GM12878 (cell line): ENCODE measurements at regions not wholly inside any gene's neighbourhood (a gene's known extent, or its start where the extent isn't known, plus 50 kb on each side); places are given as distances from the start of the nearest gene placed in this dataset.

Experiments used
- ATAC-seq: fragments of 200-7000 bp; cut with Tn5 transposase; 3 replicates; pipeline ENCODE4 v1.9.1; 2020; ENCODE audit warnings: mild to moderate bottlenecking, moderate library complexity
- BruUV-seq: library from RNA; stranded (reverse); fragments of 400-500 nt; replicated peaks from 2 replicates; lab custom pipeline; 2021; lab: Mats Ljungman, UMichigan
- CTCF ChIA-PET: fragments of 300-600 bp; sonication (Branson Sonifier 250); formaldehyde crosslinking; extraction: SDS; loops from one replicate; lab custom pipeline; 2021; ENCODE audit warnings: inconsistent platforms; lab: Yijun Ruan, JAX
- POLR2A ChIA-PET: fragments of 350-600 bp; formaldehyde crosslinking; extraction: SDS; loops from one replicate; lab custom pipeline; 2021; ENCODE audit warnings: inconsistent platforms; lab: Charles Lee
- RAD21 ChIA-PET: fragments of 300-600 bp; sonication (Branson Sonifier 250); formaldehyde crosslinking; loops from one replicate; lab custom pipeline; 2023; ENCODE audit warnings: antibody characterized with exemption; ENCODE audit not compliant: unreplicated experiment; lab: Charles Lee
- SMC1A ChIA-PET: fragments of 300-600 bp; sonication (Branson Sonifier 250); formaldehyde crosslinking; loops from one replicate; lab custom pipeline; 2023; ENCODE audit not compliant: unreplicated experiment, uncharacterized antibody; lab: Charles Lee
- DNase-seq: peaks from one replicate; pipeline ENCODE4 v3.0.0-alpha.2; 2011; ENCODE audit warnings: low read depth, low spot score
- FAIRE-seq: peaks from 3 replicates; lab custom pipeline; 2011; peaks lifted over from hg19 to GRCh38; lab: Jason Lieb, UNC
- H2AFZ ChIP-seq: 2 replicates; pipeline ENCODE4 v1.6.0; 2011; ENCODE audit warnings: low read depth, low read length, control low read depth; ENCODE audit not compliant: control insufficient read depth
- H3K27ac ChIP-seq: 2 replicates; pipeline ENCODE4 v1.5.1; 2011; ENCODE audit warnings: control low read depth; ENCODE audit not compliant: control insufficient read depth, insufficient read depth
- H3K27me3 ChIP-seq, 2 experiments: replicated peaks in 1 of 2; 2 replicates each; pipeline versions ENCODE4 v1.6.0 to v1.6.1; 2011; ENCODE audit warnings: low read length in 1 of 2; ENCODE audit not compliant: control insufficient read depth in 2 of 2, insufficient read depth in 2 of 2
- H3K36me3 ChIP-seq, 2 experiments: 2 replicates each; pipeline ENCODE4 v1.5.1; 2011; ENCODE audit warnings: low read length in 1 of 2; ENCODE audit not compliant: control insufficient read depth in 2 of 2, insufficient read depth in 2 of 2
- H3K4me1 ChIP-seq: 2 replicates; pipeline ENCODE4 v1.6.1; 2011; ENCODE audit warnings: mild to moderate bottlenecking, low read length, moderate library complexity, mixed read lengths; ENCODE audit not compliant: control insufficient read depth, insufficient read depth
- H3K4me2 ChIP-seq: 2 replicates; pipeline ENCODE4 v1.6.0; 2011; ENCODE audit warnings: control low read depth; ENCODE audit not compliant: control insufficient read depth, insufficient read depth
- H3K4me3 ChIP-seq: fragments of 200-600 bp; sonication (generic); 2 replicates; pipeline ENCODE4 v1.5.1; 2016
- H3K79me2 ChIP-seq: 2 replicates; pipeline ENCODE4 v1.6.0; 2011; ENCODE audit warnings: low read length; ENCODE audit not compliant: control insufficient read depth, insufficient read depth
- H3K9ac ChIP-seq: 2 replicates; pipeline ENCODE4 v1.8.0; 2011; ENCODE audit warnings: low read length, control low read depth, mixed read lengths; ENCODE audit not compliant: control insufficient read depth, insufficient read depth
- H3K9me3 ChIP-seq: replicated peaks from 3 replicates; pipeline ENCODE4 v1.5.1; 2011; ENCODE audit warnings: mild to moderate bottlenecking, low read length; ENCODE audit not compliant: control insufficient read depth, insufficient read depth
- H4K20me1 ChIP-seq: 2 replicates; pipeline ENCODE4 v1.6.0; 2011; ENCODE audit not compliant: control insufficient read depth, insufficient read depth
- BACH1 ChIP-seq: fragments of 450-650 bp; IDR thresholded peaks from 2 replicates; pipeline ENCODE4 v1.6.1; 2017; ENCODE audit warnings: mild to moderate bottlenecking, borderline replicate concordance
- CEBPZ ChIP-seq: fragments of 150-350 bp; IDR thresholded peaks from 2 replicates; pipeline ENCODE4 v1.6.1; 2016; ENCODE audit warnings: low read depth, low read length
- JUND ChIP-seq: IDR thresholded peaks from 2 replicates; pipeline ENCODE4 v1.6.1; 2012; ENCODE audit warnings: low read depth, mild to moderate bottlenecking, low read length, improper control_type of control experiment, moderate library complexity
- KLF5 ChIP-seq: fragments of 450-650 bp; IDR thresholded peaks from 2 replicates; pipeline ENCODE4 v1.6.1; 2014; ENCODE audit warnings: mild to moderate bottlenecking; ENCODE audit not compliant: partially characterized antibody
- NR2C1 ChIP-seq: fragments of 450-650 bp; IDR thresholded peaks from 2 replicates; pipeline ENCODE4 v1.6.1; 2017; ENCODE audit warnings: antibody characterized with exemption, mild to moderate bottlenecking, moderate library complexity
- SPI1 ChIP-seq: IDR thresholded peaks from 2 replicates; pipeline ENCODE4 v1.6.1; 2011; ENCODE audit warnings: low read depth, mild to moderate bottlenecking, low read length, moderate library complexity, borderline replicate concordance; ENCODE audit not compliant: insufficient read depth
- SUZ12 ChIP-seq: fragments of 200-600 bp; sonication (generic); IDR thresholded peaks from one replicate; pipeline ENCODE4 v1.6.1; 2018; ENCODE audit warnings: antibody characterized with exemption, mild to moderate bottlenecking; ENCODE audit not compliant: unreplicated experiment
- TCF7 ChIP-seq: IDR thresholded peaks from 2 replicates; pipeline ENCODE4 v1.6.1; 2014; ENCODE audit warnings: antibody characterized with exemption, borderline replicate concordance
- ZBED1 ChIP-seq: IDR thresholded peaks from 2 replicates; pipeline ENCODE4 v1.6.1; 2016; ENCODE audit warnings: borderline replicate concordance
- WGBS: methylation state at CpG from one replicate; pipeline ENCODE4 v1.1.6; 2016; ENCODE audit warnings: low lambda C conversion rate; ENCODE audit not compliant: insufficient replicate concordance, insufficient coverage; ENCODE audit errors: missing lambda C conversion rate; 5-methylcytosine and 5-hydroxymethylcytosine counted together
- in situ Hi-C: fragments of 300-500 bp; cut with MboI; formaldehyde crosslinking; loops from 9 replicates; pipeline ENCODE4 v1.14.3; 2018; ENCODE audit warnings: mixed read lengths
- intact Hi-C: fragments of 100-400 bp; cut with micrococcal nuclease; formaldehyde crosslinking; loops from one replicate; pipeline ENCODE4 v1.14.2; 2022; ENCODE audit not compliant: unreplicated experiment

- no peaks in the 10 kb centered on the region for H3K36me3 ChIP-seq
- ChIA-PET RAD21 (no interaction called here), CTCF (interaction anchor here (0.7 kb wide), 1 partner anchor 123 kb away, joined by 3 read pairs; no protein-coding TSS in a partner anchor)
- H3K27me3 ChIP-seq: no peaks in the 10 kb centered on the region
- no peak for FAIRE-seq
- BruUV-seq: no TSS peak
- H3K4me1 ChIP-seq: no peaks in the 10 kb centered on the region
- no peak for TF ChIP-seq ZBED1
- no peak for TF ChIP-seq NR2C1
- TF ChIP-seq TCF7: no peak
- TF ChIP-seq BACH1: no peak
- no peak for TF ChIP-seq SPI1
- no peak for TF ChIP-seq JUND
- TF ChIP-seq KLF5: no peak
- TF ChIP-seq SUZ12: no peak
- no peak for TF ChIP-seq CEBPZ
- TF ChIP-seq, all 136 proteins: peak for 0
- H3K27ac ChIP-seq: no peak overlapping the region
- H3K9ac ChIP-seq: no peak overlapping the region
- no peak overlapping the region for H2AFZ ChIP-seq
- H3K4me3 ChIP-seq: no peak overlapping the region
- intact Hi-C loops (no loop called here), in situ Hi-C loops (no loop called here)
- SMC1A ChIA-PET: interaction anchor here (0.7 to 1.4 kb wide), 2 partner anchors 87 to 605 kb away, joined by 3 to 4 read pairs; no protein-coding TSS in a partner anchor
- no peaks in the 10 kb centered on the region for H3K79me2 ChIP-seq
- ATAC-seq (no peak), DNase-seq (no peak)
- H3K4me2 ChIP-seq: no peak overlapping the region
- WGBS: 18% methylated on average over 3 of the region's 3 CpGs
- POLR2A ChIA-PET: no interaction called here
- no peaks in the 10 kb centered on the region for H4K20me1 ChIP-seq
- H3K9me3 ChIP-seq: no peaks in the 10 kb centered on the region
These were observed 277.3 kb upstream of the TANK start for GRCh38 chr2:160882906-160883305.
